ENCODE measurements at regions not wholly inside any gene's neighbourhood (a gene's known extent, or its start where the extent isn't known, plus 50 kb on each side); places are given as distances from the start of the nearest gene placed in this dataset.

- Histone ChIP-seq H3K9me3 (ENCODE audit: control insufficient read depth in 2 of 2, low read length in 2 of 2) (no peaks in the 10 kb centered on the region), H3K4me3 (ENCODE audit: low read length in 2 of 2) (no peak overlapping the region), H3K27me3 (ENCODE audit: control insufficient read depth in 1 of 2, insufficient read depth in 2 of 2, low read length in 2 of 2) (no peaks in the 10 kb centered on the region), H3K4me1 (ENCODE audit: control insufficient read depth, insufficient read depth, low read length) (no peaks in the 10 kb centered on the region), H3K9ac (ENCODE audit: low read length in 2 of 2) (no peak overlapping the region), H3K36me3 (ENCODE audit: control insufficient read depth in 2 of 2, insufficient read depth in 2 of 2, low read length in 2 of 2) (no peaks in the 10 kb centered on the region), H3K27ac (ENCODE audit: low read length) (no peak overlapping the region)
Observed at GRCh38 chr13:26950546-26950945, 190.0 kb upstream of the GPR12 start.

GRCh38 chr13:26949701-26950502 lies 189.3 kb upstream of the GPR12 start:
- no peak overlapping the region for H3K9ac ChIP-seq (ENCODE audit: low read length in 2 of 2)
- H3K9me3 ChIP-seq (ENCODE audit: control insufficient read depth in 2 of 2, low read length in 2 of 2), result no peaks in the 10 kb centered on the region
- no peak overlapping the region for H3K27ac ChIP-seq (ENCODE audit: low read length)
- H3K36me3 ChIP-seq (ENCODE audit: control insufficient read depth in 2 of 2, insufficient read depth in 2 of 2, low read length in 2 of 2), result no peaks in the 10 kb centered on the region
- H3K4me3 ChIP-seq (ENCODE audit: low read length in 2 of 2), result no peak overlapping the region
- H3K4me1 ChIP-seq (ENCODE audit: control insufficient read depth, insufficient read depth, low read length), result no peaks in the 10 kb centered on the region
- no peaks in the 10 kb centered on the region for H3K27me3 ChIP-seq (ENCODE audit: control insufficient read depth in 1 of 2, insufficient read depth in 2 of 2, low read length in 2 of 2)

GRCh38 chr13:26948353-26948752 lies 187.8 kb upstream of the GPR12 start:
- Histone ChIP-seq H3K4me3 (ENCODE audit: low read length in 2 of 2) (no peak overlapping the region), H3K9me3 (ENCODE audit: control insufficient read depth in 2 of 2, low read length in 2 of 2) (no peaks in the 10 kb centered on the region), H3K36me3 (ENCODE audit: control insufficient read depth in 2 of 2, insufficient read depth in 2 of 2, low read length in 2 of 2) (no peaks in the 10 kb centered on the region), H3K9ac (ENCODE audit: low read length in 2 of 2) (no peak overlapping the region), H3K4me1 (ENCODE audit: control insufficient read depth, insufficient read depth, low read length) (no peaks in the 10 kb centered on the region), H3K27ac (ENCODE audit: low read length) (no peak overlapping the region), H3K27me3 (ENCODE audit: control insufficient read depth in 1 of 2, insufficient read depth in 2 of 2, low read length in 2 of 2) (no peaks in the 10 kb centered on the region)

GRCh38 chr13:26946684-26947343 lies 186.2 kb upstream of the GPR12 start:
- Histone ChIP-seq H3K4me3 (ENCODE audit: low read length in 2 of 2) (no peak overlapping the region), H3K27me3 (ENCODE audit: control insufficient read depth in 1 of 2, insufficient read depth in 2 of 2, low read length in 2 of 2) (no peaks in the 10 kb centered on the region), H3K4me1 (ENCODE audit: control insufficient read depth, insufficient read depth, low read length) (no peaks in the 10 kb centered on the region), H3K27ac (ENCODE audit: low read length) (no peak overlapping the region), H3K9me3 (ENCODE audit: control insufficient read depth in 2 of 2, low read length in 2 of 2) (no peaks in the 10 kb centered on the region), H3K36me3 (ENCODE audit: control insufficient read depth in 2 of 2, insufficient read depth in 2 of 2, low read length in 2 of 2) (no peaks in the 10 kb centered on the region), H3K9ac (ENCODE audit: low read length in 2 of 2) (no peak overlapping the region)

DNA sequence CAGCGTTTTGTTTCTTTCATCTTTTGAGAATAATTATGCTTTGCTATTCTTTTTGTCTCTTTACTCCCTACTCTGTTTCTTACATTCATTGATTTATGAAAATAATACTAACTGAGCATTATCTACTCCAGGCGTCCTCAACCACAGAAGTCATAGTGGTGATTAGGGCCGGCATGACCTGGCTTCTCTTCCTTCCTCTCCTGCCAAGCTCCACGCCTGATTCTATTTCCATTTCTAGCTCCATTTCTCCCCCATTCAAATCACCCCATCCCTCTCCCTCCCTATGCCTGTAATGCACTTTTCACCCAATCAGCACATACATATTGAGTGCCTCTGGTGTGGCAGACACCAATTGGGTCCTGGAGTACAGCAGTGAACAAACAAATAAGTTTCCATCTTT lies 183.2 kb upstream of the GPR12 start:
- no peaks in the 10 kb centered on the region for H3K27me3 ChIP-seq (ENCODE audit: control insufficient read depth in 1 of 2, insufficient read depth in 2 of 2, low read length in 2 of 2)
- H3K27ac ChIP-seq (ENCODE audit: low read length), result no peak overlapping the region
- no peaks in the 10 kb centered on the region for H3K36me3 ChIP-seq (ENCODE audit: control insufficient read depth in 2 of 2, insufficient read depth in 2 of 2, low read length in 2 of 2)
- no peak overlapping the region for H3K9ac ChIP-seq (ENCODE audit: low read length in 2 of 2)
- no peaks in the 10 kb centered on the region for H3K9me3 ChIP-seq (ENCODE audit: control insufficient read depth in 2 of 2, low read length in 2 of 2)
- H3K4me3 ChIP-seq (ENCODE audit: low read length in 2 of 2), result no peak overlapping the region
- H3K4me1 ChIP-seq (ENCODE audit: control insufficient read depth, insufficient read depth, low read length), result no peaks in the 10 kb centered on the region

DNA sequence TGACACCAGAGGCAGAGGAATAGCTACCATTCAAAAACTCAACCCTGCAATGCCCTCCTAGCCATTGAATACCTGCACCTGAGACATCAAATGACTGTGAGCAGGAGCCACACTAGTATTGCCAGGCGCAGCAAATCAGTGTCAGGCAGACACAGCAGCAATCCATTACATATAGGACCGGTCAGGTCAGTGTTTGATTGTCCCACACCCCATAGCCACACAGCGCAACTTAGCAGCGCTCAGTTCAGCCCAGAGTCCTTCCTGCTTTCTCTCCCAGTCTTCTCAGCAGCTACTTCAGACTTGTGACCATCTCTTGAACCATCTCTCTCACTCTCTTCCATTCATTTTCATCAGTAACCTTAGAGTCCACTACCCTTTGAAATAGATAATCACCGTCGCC lies 181.6 kb upstream of the GPR12 start:
- Histone ChIP-seq H3K4me3 (ENCODE audit: low read length in 2 of 2) (no peak overlapping the region), H3K4me1 (ENCODE audit: control insufficient read depth, insufficient read depth, low read length) (no peaks in the 10 kb centered on the region), H3K9me3 (ENCODE audit: control insufficient read depth in 2 of 2, low read length in 2 of 2) (no peaks in the 10 kb centered on the region), H3K27ac (ENCODE audit: low read length) (no peak overlapping the region), H3K27me3 (ENCODE audit: control insufficient read depth in 1 of 2, insufficient read depth in 2 of 2, low read length in 2 of 2) (no peaks in the 10 kb centered on the region), H3K36me3 (ENCODE audit: control insufficient read depth in 2 of 2, insufficient read depth in 2 of 2, low read length in 2 of 2) (no peaks in the 10 kb centered on the region), H3K9ac (ENCODE audit: low read length in 2 of 2) (no peak overlapping the region)

DNA sequence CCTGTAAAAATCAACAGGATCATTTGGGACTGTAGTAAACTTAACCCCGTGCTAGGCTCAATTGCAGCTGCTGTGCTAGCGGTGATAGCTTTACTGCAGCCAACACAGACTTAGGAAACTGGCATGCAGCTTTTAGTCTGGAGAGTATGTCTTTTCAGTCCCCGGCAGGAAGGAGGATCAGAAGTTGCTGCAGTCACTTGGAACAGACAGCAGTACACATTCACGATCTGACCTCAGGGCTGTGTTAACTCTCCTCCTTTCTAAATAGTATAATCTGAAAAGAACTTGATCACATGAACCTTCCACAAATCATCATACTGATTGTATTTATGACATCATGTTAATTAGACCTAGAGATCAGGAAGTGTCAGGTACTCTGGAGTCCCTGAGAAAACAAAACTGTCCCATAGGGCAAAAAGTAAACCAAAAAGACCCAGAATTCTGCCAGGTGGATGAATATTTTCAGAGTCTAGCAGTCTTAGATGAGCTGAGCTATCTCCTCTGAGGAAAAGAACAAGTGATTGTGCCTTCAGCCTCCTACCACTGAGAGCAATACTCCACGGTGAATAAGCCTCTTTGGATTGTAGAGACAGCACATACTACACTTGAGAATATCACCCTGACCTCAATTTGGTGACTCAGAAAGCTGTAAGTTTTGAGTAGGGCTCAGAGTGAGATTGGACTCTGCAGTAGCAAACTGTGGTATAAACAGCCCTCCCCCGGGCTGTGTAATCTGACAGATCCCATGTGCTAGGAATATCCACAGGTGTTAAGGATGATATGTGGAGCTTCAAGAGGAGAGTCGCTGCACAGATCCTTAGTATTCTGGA lies 181.0 kb upstream of the GPR12 start:
- Histone ChIP-seq H3K27me3 (ENCODE audit: control insufficient read depth in 1 of 2, insufficient read depth in 2 of 2, low read length in 2 of 2) (no peaks in the 10 kb centered on the region), H3K27ac (ENCODE audit: low read length) (no peak overlapping the region), H3K4me3 (ENCODE audit: low read length in 2 of 2) (no peak overlapping the region), H3K9ac (ENCODE audit: low read length in 2 of 2) (no peak overlapping the region), H3K9me3 (ENCODE audit: control insufficient read depth in 2 of 2, low read length in 2 of 2) (no peaks in the 10 kb centered on the region), H3K36me3 (ENCODE audit: control insufficient read depth in 2 of 2, insufficient read depth in 2 of 2, low read length in 2 of 2) (no peaks in the 10 kb centered on the region), H3K4me1 (ENCODE audit: control insufficient read depth, insufficient read depth, low read length) (no peaks in the 10 kb centered on the region)

GRCh38 chr13:26934096-26934495 lies 173.5 kb upstream of the GPR12 start:
- Histone ChIP-seq H3K4me3 (ENCODE audit: low read length in 2 of 2) (no peak overlapping the region), H3K27ac (ENCODE audit: low read length) (no peak overlapping the region), H3K4me1 (ENCODE audit: control insufficient read depth, insufficient read depth, low read length) (no peaks in the 10 kb centered on the region), H3K27me3 (ENCODE audit: control insufficient read depth in 1 of 2, insufficient read depth in 2 of 2, low read length in 2 of 2) (peaks cover 0 to 2% of the 10 kb centered on the region in 2 donors), H3K9me3 (ENCODE audit: control insufficient read depth in 2 of 2, low read length in 2 of 2) (no peaks in the 10 kb centered on the region), H3K9ac (ENCODE audit: low read length in 2 of 2) (no peak overlapping the region), H3K36me3 (ENCODE audit: control insufficient read depth in 2 of 2, insufficient read depth in 2 of 2, low read length in 2 of 2) (no peaks in the 10 kb centered on the region)

DNA sequence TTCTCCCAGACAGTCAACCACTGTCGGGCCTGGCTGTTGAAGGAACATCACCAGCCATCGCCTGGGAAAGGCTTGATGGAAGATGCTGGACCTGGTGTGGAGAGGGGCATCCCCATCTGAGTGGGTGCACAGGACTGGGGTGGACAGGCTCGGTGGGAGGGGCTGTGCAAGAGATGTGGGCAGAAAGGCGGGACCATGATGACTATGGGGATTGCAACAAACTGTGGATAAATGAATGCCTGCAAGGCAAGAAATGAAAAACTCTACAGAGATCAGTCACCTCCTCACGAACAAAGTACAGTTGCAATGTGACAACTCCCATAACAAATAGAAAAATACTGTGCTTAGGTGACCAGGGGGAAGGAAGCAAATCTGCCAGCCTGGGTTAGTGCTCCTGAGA lies 171.9 kb upstream of the GPR12 start:
- H3K36me3 ChIP-seq (ENCODE audit: control insufficient read depth in 2 of 2, insufficient read depth in 2 of 2, low read length in 2 of 2), result no peaks in the 10 kb centered on the region
- no peak overlapping the region for H3K27ac ChIP-seq (ENCODE audit: low read length)
- no peak overlapping the region for H3K9ac ChIP-seq (ENCODE audit: low read length in 2 of 2)
- no peaks in the 10 kb centered on the region for H3K4me1 ChIP-seq (ENCODE audit: control insufficient read depth, insufficient read depth, low read length)
- no peak overlapping the region for H3K4me3 ChIP-seq (ENCODE audit: low read length in 2 of 2)
- peaks cover 0 to 2% of the 10 kb centered on the region in 2 donors for H3K27me3 ChIP-seq (ENCODE audit: control insufficient read depth in 1 of 2, insufficient read depth in 2 of 2, low read length in 2 of 2)
- H3K9me3 ChIP-seq (ENCODE audit: control insufficient read depth in 2 of 2, low read length in 2 of 2), result no peaks in the 10 kb centered on the region

DNA sequence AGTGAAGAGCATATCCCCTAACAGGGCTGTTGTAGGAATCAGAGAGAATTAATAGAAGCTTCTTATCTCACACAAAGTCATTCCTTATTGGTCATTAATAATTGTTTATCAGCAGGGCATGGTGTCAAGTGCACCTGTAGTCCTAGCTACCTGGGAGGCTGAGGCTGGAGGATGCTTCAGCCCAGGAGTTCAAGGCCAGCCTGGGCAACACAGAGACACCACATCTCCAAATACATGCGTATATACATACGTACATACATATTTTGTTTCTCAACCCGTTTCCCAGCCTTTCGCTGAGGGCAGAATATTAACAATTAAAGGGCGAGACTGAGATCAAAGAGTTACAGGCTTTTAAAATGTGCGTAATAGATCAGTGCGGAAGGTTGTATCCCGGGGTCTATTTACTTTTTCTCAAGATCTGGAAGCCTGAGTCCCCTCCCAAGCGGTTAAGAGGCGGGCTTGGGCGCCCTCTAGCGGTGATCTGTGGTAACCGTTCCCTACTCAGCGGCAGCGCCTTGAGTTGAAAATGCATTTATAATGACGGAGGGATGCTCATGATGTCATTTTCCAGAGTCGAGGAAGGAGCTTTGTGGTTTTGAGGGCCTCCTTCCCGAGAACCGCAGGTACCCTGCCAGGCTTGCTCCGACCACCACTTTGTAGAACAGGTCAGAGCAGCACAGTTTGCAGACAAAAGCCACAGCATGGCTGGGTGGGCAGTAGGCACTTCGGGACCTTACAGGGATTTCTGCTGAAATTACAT lies 169.6 kb upstream of the GPR12 start:
- Histone ChIP-seq H3K27ac (ENCODE audit: low read length) (no peak overlapping the region), H3K4me3 (ENCODE audit: low read length in 2 of 2) (no peak overlapping the region), H3K9ac (ENCODE audit: low read length in 2 of 2) (no peak overlapping the region), H3K27me3 (ENCODE audit: control insufficient read depth in 1 of 2, insufficient read depth in 2 of 2, low read length in 2 of 2) (peaks cover 0 to 5% of the 10 kb centered on the region in 2 donors), H3K4me1 (ENCODE audit: control insufficient read depth, insufficient read depth, low read length) (no peaks in the 10 kb centered on the region), H3K36me3 (ENCODE audit: control insufficient read depth in 2 of 2, insufficient read depth in 2 of 2, low read length in 2 of 2) (no peaks in the 10 kb centered on the region), H3K9me3 (ENCODE audit: control insufficient read depth in 2 of 2, low read length in 2 of 2) (no peaks in the 10 kb centered on the region)

Data from stomach smooth muscle (tissue), 2 donors.